OCI-LY1 (cell line): ENCODE measurements at regions not wholly inside any gene's neighbourhood (a gene's known extent, or its start where the extent isn't known, plus 50 kb on each side); places are given as distances from the start of the nearest gene placed in this dataset.

Experiments
- H2AFZ ChIP-seq: fragments of 200-600 bp; sonication (generic), shearing (Covaris generic); 2 replicates; pipeline ENCODE4 v1.6.0; 2014; ENCODE audit warnings: antibody characterized with exemption, mild to moderate bottlenecking, low read length
- H3F3A ChIP-seq: fragments of 200-600 bp; sonication (generic), shearing (Covaris generic); 2 replicates; pipeline ENCODE4 v1.6.0; 2014; ENCODE audit warnings: mild to moderate bottlenecking, antibody characterized with exemption, low read length, moderate library complexity; ENCODE audit not compliant: insufficient read depth
- H3K27ac ChIP-seq: fragments of 200-600 bp; sonication (generic); 2 replicates; pipeline ENCODE4 v1.5.1; 2014; ENCODE audit warnings: low read length, mixed run types, mild to moderate bottlenecking, low read depth; ENCODE audit not compliant: poor library complexity, severe bottlenecking
- H3K27me3 ChIP-seq: fragments of 200-600 bp; sonication (generic); 2 replicates; pipeline ENCODE4 v1.6.0; 2014; ENCODE audit warnings: antibody characterized with exemption, mild to moderate bottlenecking, low read length, moderate library complexity; ENCODE audit not compliant: insufficient read depth
- H3K36me3 ChIP-seq: fragments of 200-600 bp; sonication (generic); 2 replicates; pipeline ENCODE4 v1.6.1; 2014; ENCODE audit warnings: mild to moderate bottlenecking, antibody characterized with exemption, low read length, moderate library complexity, mixed read lengths; ENCODE audit not compliant: insufficient read depth
- H3K4me1 ChIP-seq: fragments of 200-600 bp; sonication (generic); 2 replicates; pipeline ENCODE4 v1.5.1; 2014; ENCODE audit warnings: mild to moderate bottlenecking, low read length, moderate library complexity; ENCODE audit not compliant: insufficient read depth, severe bottlenecking
- H3K4me2 ChIP-seq: fragments of 200-600 bp; sonication (generic), shearing (Covaris generic); 2 replicates; pipeline ENCODE4 v1.6.1; 2014; ENCODE audit warnings: low read length
- H3K4me3 ChIP-seq: fragments of 200-600 bp; sonication (generic); 2 replicates; pipeline ENCODE4 v1.5.1; 2014; ENCODE audit warnings: low read length, low read depth, mild to moderate bottlenecking, mixed read lengths; ENCODE audit not compliant: poor library complexity, severe bottlenecking
- H3K79me2 ChIP-seq: fragments of 200-600 bp; shearing (Covaris generic); 2 replicates; pipeline ENCODE4 v1.6.1; 2016; ENCODE audit warnings: mixed run types, low read length, mixed read lengths; ENCODE audit not compliant: insufficient read depth
- H3K9ac ChIP-seq: fragments of 200-600 bp; sonication (generic), shearing (Covaris generic); 2 replicates; pipeline ENCODE4 v1.6.1; 2014; ENCODE audit warnings: mild to moderate bottlenecking, low read length, mixed read lengths
- H3K9me2 ChIP-seq: fragments of 200-600 bp; sonication (generic), shearing (Covaris generic); 2 replicates; pipeline ENCODE4 v1.6.1; 2014; ENCODE audit warnings: low read depth, mild to moderate bottlenecking, low read length, mixed read lengths
- H3K9me3 ChIP-seq: fragments of 200-600 bp; shearing (Covaris generic); 2 replicates; pipeline ENCODE4 v1.6.1; 2014; ENCODE audit warnings: low read length, mixed read lengths
- H4K20me1 ChIP-seq: fragments of 200-600 bp; sonication (generic), shearing (Covaris generic); 2 replicates; pipeline ENCODE4 v1.6.0; 2016; ENCODE audit warnings: mild to moderate bottlenecking, low read length; ENCODE audit not compliant: insufficient read depth
- CTCF ChIP-seq: fragments of 200-600 bp; sonication (generic), shearing (Covaris generic); IDR thresholded peaks from 2 replicates; pipeline ENCODE4 v1.5.1; 2017; ENCODE audit warnings: mild to moderate bottlenecking, antibody characterized with exemption, low read length, moderate library complexity, mixed read lengths
- EZH2 ChIP-seq: fragments of 200-600 bp; sonication (generic), shearing (Covaris generic); IDR thresholded peaks from 2 replicates; pipeline ENCODE4 v1.8.0; 2017; ENCODE audit warnings: borderline replicate concordance, mixed run types, mild to moderate bottlenecking, antibody characterized with exemption, low read length, moderate library complexity, mixed read lengths

GRCh38 chrX:122055979-122056715 is 1008.7 kb downstream of the GLUD2 start:
- Histone ChIP-seq H2AFZ (no peak overlapping the region), H3K36me3 (no peaks in the 10 kb centered on the region), H3K79me2 (no peaks in the 10 kb centered on the region), H3K9me2 (no peaks in the 10 kb centered on the region), H4K20me1 (no peaks in the 10 kb centered on the region), H3K9me3 (no peaks in the 10 kb centered on the region), H3K27me3 (no peaks in the 10 kb centered on the region), H3K4me2 (no peak overlapping the region), H3K9ac (no peak overlapping the region), H3K27ac (no peak overlapping the region), H3F3A (no peaks in the 10 kb centered on the region), H3K4me3 (no peak overlapping the region), H3K4me1 (no peaks in the 10 kb centered on the region)
- no peak for TF ChIP-seq CTCF
- TF ChIP-seq EZH2 = no peak

GRCh38 chrX:122076241-122076640 is 1028.8 kb downstream of the GLUD2 start:
- TF ChIP-seq CTCF (no peak), EZH2 (no peak)
- H3K27ac ChIP-seq = no peak overlapping the region
- H3K4me1 ChIP-seq = no peaks in the 10 kb centered on the region
- no peaks in the 10 kb centered on the region for H4K20me1 ChIP-seq
- H3K27me3 ChIP-seq = no peaks in the 10 kb centered on the region
- H3K4me3 ChIP-seq = no peak overlapping the region
- no peak overlapping the region for H3K4me2 ChIP-seq
- no peaks in the 10 kb centered on the region for H3K36me3 ChIP-seq
- no peaks in the 10 kb centered on the region for H3K79me2 ChIP-seq
- no peaks in the 10 kb centered on the region for H3F3A ChIP-seq
- no peak overlapping the region for H2AFZ ChIP-seq
- H3K9ac ChIP-seq = no peak overlapping the region
- no peaks in the 10 kb centered on the region for H3K9me3 ChIP-seq
- no peaks in the 10 kb centered on the region for H3K9me2 ChIP-seq

- TF ChIP-seq EZH2 = no peak
- TF ChIP-seq CTCF = no peak
- no peak overlapping the region for H3K4me2 ChIP-seq
- no peaks in the 10 kb centered on the region for H3K4me1 ChIP-seq
Measured at GRCh38 chrX:122078079-122078478, 1030.7 kb downstream of the GLUD2 start.

More at GRCh38 chrX:122078079-122078478, 1030.7 kb downstream of the GLUD2 start:
- Histone ChIP-seq H3F3A (no peaks in the 10 kb centered on the region), H3K9ac (no peak overlapping the region), H3K27ac (no peak overlapping the region), H3K79me2 (no peaks in the 10 kb centered on the region), H4K20me1 (no peaks in the 10 kb centered on the region), H3K9me3 (no peaks in the 10 kb centered on the region), H3K9me2 (no peaks in the 10 kb centered on the region), H3K36me3 (no peaks in the 10 kb centered on the region), H3K27me3 (no peaks in the 10 kb centered on the region), H2AFZ (no peak overlapping the region), H3K4me3 (no peak overlapping the region)
